K562 (cell line): ENCODE measurements at regions not wholly inside any gene's neighbourhood (a gene's known extent, or its start where the extent isn't known, plus 50 kb on each side); places are given as distances from the start of the nearest gene placed in this dataset.

Experiments used
- ATAC-seq: fragments of 200-7000 bp; cut with Tn5 transposase; 3 replicates; pipeline ENCODE4 v1.9.1; 2020; ENCODE audit warnings: moderate library complexity
- BruUV-seq: library from RNA; stranded (reverse); fragments of 400-500 nt; replicated peaks from 2 replicates; lab custom pipeline; 2021; lab: Mats Ljungman, UMichigan
- CTCF ChIA-PET: fragments of 300-600 bp; formaldehyde crosslinking; extraction: SDS; loops from one replicate; lab custom pipeline; 2021; ENCODE audit warnings: low intra/inter-chr PET ratio; lab: Yijun Ruan, JAX
- POLR2A ChIA-PET: fragments of 300-600, 350-650 bp; sonication (Branson Sonifier 250); formaldehyde crosslinking; extraction: SDS; loops from one replicate; lab custom pipeline; 2021; ENCODE audit warnings: antibody characterized with exemption, inconsistent platforms; lab: Yijun Ruan, JAX
- DNase-seq, 4 experiments: peaks; one replicate each; pipeline versions ENCODE4 v3.0.0 to v3.0.0-alpha.2; 2011 to 2018; ENCODE audit warnings: low spot score in 3 of 4, mixed read lengths in 3 of 4; ENCODE audit errors: extremely low read depth in 1 of 4
- FAIRE-seq: peaks from 2 replicates; lab custom pipeline; 2011; peaks lifted over from hg19 to GRCh38; lab: Jason Lieb, UNC
- H2AFZ ChIP-seq: 2 replicates; pipeline ENCODE4 v1.6.0; 2011; ENCODE audit warnings: low read depth, low read length, control low read depth, inconsistent platforms
- H3K27ac ChIP-seq: fragments of 200-600 bp; 3 replicates; pipeline ENCODE4 v1.8.0; 2011; ENCODE audit warnings: low read depth, mild to moderate bottlenecking, control low read depth, inconsistent platforms, low read length, moderate library complexity, mixed read lengths; ENCODE audit errors: extremely low read depth
- H3K27me3 ChIP-seq, 2 experiments: fragments of 300-600 bp in 1 of 2; 2 replicates in 1 of 2; 3 replicates in 1 of 2; pipeline versions ENCODE4 v1.6.0 to v1.8.0; 2011; ENCODE audit warnings: inconsistent platforms in 2 of 2, low read length in 2 of 2, mild to moderate bottlenecking in 1 of 2, mixed read lengths in 1 of 2, moderate library complexity in 1 of 2; ENCODE audit not compliant: control insufficient read depth in 2 of 2, insufficient read depth in 2 of 2
- H3K36me3 ChIP-seq: fragments of 300-600 bp; 3 replicates; pipeline ENCODE4 v1.8.0; 2011; ENCODE audit warnings: mild to moderate bottlenecking, low read length, inconsistent platforms; ENCODE audit not compliant: control insufficient read depth, insufficient read depth
- H3K4me1 ChIP-seq, 2 experiments: fragments of 200-600 bp in 1 of 2; replicated peaks in 1 of 2; 2 replicates in 1 of 2; 3 replicates in 1 of 2; pipeline versions ENCODE4 v1.5.1 to v1.8.0; 2011; ENCODE audit warnings: inconsistent platforms in 2 of 2, low read length in 2 of 2, mild to moderate bottlenecking in 1 of 2, mixed read lengths in 1 of 2, moderate library complexity in 1 of 2; ENCODE audit not compliant: control insufficient read depth in 2 of 2, insufficient read depth in 2 of 2
- H3K4me2 ChIP-seq: 2 replicates; pipeline ENCODE4 v1.6.1; 2011; ENCODE audit warnings: low read length, control low read depth, inconsistent platforms, mixed read lengths; ENCODE audit not compliant: insufficient read depth
- H3K4me3 ChIP-seq: fragments of 200-600 bp; sonication (generic), shearing (Covaris generic); 2 replicates; pipeline ENCODE4 v1.5.1; 2016; ENCODE audit warnings: control low read depth, inconsistent platforms
- H3K79me2 ChIP-seq: fragments of 200-600 bp; 3 replicates; pipeline ENCODE4 v1.8.0; 2011; ENCODE audit warnings: low read length, inconsistent platforms; ENCODE audit not compliant: control insufficient read depth, insufficient read depth
- H3K9ac ChIP-seq, 2 experiments: 2 replicates each; pipeline versions ENCODE4 v1.6.0 to v1.6.1; 2011; ENCODE audit warnings: low read depth in 2 of 2, low read length in 2 of 2, control low read depth in 1 of 2, inconsistent platforms in 1 of 2, mild to moderate bottlenecking in 1 of 2, mixed read lengths in 1 of 2; ENCODE audit not compliant: insufficient read depth in 1 of 2
- H3K9me1 ChIP-seq: one replicate; pipeline ENCODE4 v1.6.0; 2011; ENCODE audit warnings: inconsistent platforms, mild to moderate bottlenecking, low read length, moderate library complexity; ENCODE audit not compliant: control insufficient read depth, insufficient read depth
- H3K9me3 ChIP-seq: replicated peaks from 2 replicates; pipeline ENCODE4 v1.5.1; 2011; ENCODE audit warnings: low read depth, low read length, inconsistent platforms; ENCODE audit not compliant: control insufficient read depth, insufficient read depth
- H4K20me1 ChIP-seq: replicated peaks from 2 replicates; pipeline ENCODE4 v1.6.1; 2011; ENCODE audit warnings: low read length, inconsistent platforms, mixed read lengths; ENCODE audit not compliant: control insufficient read depth, insufficient read depth
- CHCHD3 ChIP-seq: fragments of 250-450 bp; sonication (Bioruptor Pico); IDR thresholded peaks from 2 replicates; pipeline ENCODE4 v2.1.2; 2022; ENCODE audit warnings: mild to moderate bottlenecking
- CXXC5 ChIP-seq: fragments of 250-450 bp; sonication (Bioruptor Pico); IDR thresholded peaks from 2 replicates; pipeline ENCODE4 v1.8.0; 2022; ENCODE audit warnings: inconsistent platforms, mild to moderate bottlenecking, moderate library complexity
- DLX4 ChIP-seq: fragments of 250-450 bp; sonication (Bioruptor Pico); IDR thresholded peaks from 2 replicates; pipeline ENCODE4 v1.6.1; 2021; ENCODE audit warnings: mild to moderate bottlenecking
- ETV5 ChIP-seq: sonication (generic); formaldehyde crosslinking; IDR thresholded peaks from 2 replicates; pipeline ENCODE4 v1.4.0; 2020; ENCODE audit warnings: low read depth, mild to moderate bottlenecking, missing genetic modification reagents
- GABPA ChIP-seq: fragments of 200-800 bp; sonication (Bioruptor generic); conservative IDR thresholded peaks from 2 replicates; pipeline ENCODE4 v1.6.1; 2016; ENCODE audit warnings: low read depth, missing genetic modification characterization, missing compliant biosample characterization
- MAZ ChIP-seq, 2 experiments: fragments of 450-650 bp in 1 of 2; sonication (generic) in 1 of 2; formaldehyde crosslinking; IDR thresholded peaks in 1 of 2; conservative IDR thresholded peaks in 1 of 2; 2 replicates each; pipeline versions ENCODE4 v1.4.0 to v1.5.0; 2020; ENCODE audit warnings: mild to moderate bottlenecking in 1 of 2, missing genetic modification reagents in 1 of 2
- SNIP1 ChIP-seq: fragments of 450-650 bp; IDR thresholded peaks from 2 replicates; pipeline ENCODE4 v1.7.1; 2017; ENCODE audit warnings: low read depth, mild to moderate bottlenecking
- ZNF398 ChIP-seq: fragments of 250-450 bp; sonication (Bioruptor Pico); IDR thresholded peaks from 2 replicates; pipeline ENCODE4 v1.8.0; 2021; ENCODE audit warnings: moderate library complexity, mild to moderate bottlenecking, inconsistent platforms
- ZNF639 ChIP-seq, 2 experiments: fragments of 200-800 bp in 1 of 2; sonication (Bioruptor generic) in 1 of 2; sonication (generic) in 1 of 2; formaldehyde crosslinking in 1 of 2; IDR thresholded peaks in 1 of 2; conservative IDR thresholded peaks in 1 of 2; 2 replicates each; pipeline versions ENCODE4 v1.5.0 to v1.6.1; 2016 to 2020; ENCODE audit warnings: missing compliant biosample characterization in 1 of 2, missing genetic modification characterization in 1 of 2, missing genetic modification reagents in 1 of 2
- ZNF79 ChIP-seq: fragments of 250-450 bp; sonication (Bioruptor Pico); IDR thresholded peaks from 2 replicates; pipeline ENCODE4 v1.4.0; 2020; ENCODE audit warnings: low read depth, mild to moderate bottlenecking, moderate library complexity
- WGBS: fragments of 100-300 bp; shearing (Covaris generic); methylation state at CpG from one replicate; pipeline ENCODE4 v1.1.6; 2016; ENCODE audit warnings: low coverage, mixed read lengths; ENCODE audit not compliant: insufficient coverage; ENCODE audit errors: missing lambda C conversion rate; 5-methylcytosine and 5-hydroxymethylcytosine counted together
- in situ Hi-C: fragments of 300-500 bp; cut with MboI; formaldehyde crosslinking; loops from 4 replicates; pipeline ENCODE4 v1.15.0; 2018; ENCODE audit warnings: inconsistent platforms, mixed read lengths
- intact Hi-C: fragments of 100-400 bp; cut with micrococcal nuclease; formaldehyde crosslinking; loops from 2 replicates; pipeline ENCODE4 v1.14.2; 2022

GRCh38 chr12:59020073-59020946 is 100.0 kb upstream of the LRIG3 start:
- ChIA-PET CTCF (no interaction called here), POLR2A (no interaction called here)
- no TSS peak for BruUV-seq
- DNase-seq = no peak
- H4K20me1 ChIP-seq = no peaks in the 10 kb centered on the region
- H3K4me1 ChIP-seq = no peaks in the 10 kb centered on the region
- no peak overlapping the region for H3K4me2 ChIP-seq
- no peak for FAIRE-seq
- in situ Hi-C loops = no loop called here
- no peaks in the 10 kb centered on the region for H3K9me1 ChIP-seq
- no peaks in the 10 kb centered on the region for H3K36me3 ChIP-seq
- H3K4me3 ChIP-seq = no peak overlapping the region
- H3K9ac ChIP-seq = no peak overlapping the region
- H3K27ac ChIP-seq = no peak overlapping the region
- ATAC-seq = no peak
- no peaks in the 10 kb centered on the region for H3K27me3 ChIP-seq
- intact Hi-C loops = no loop called here
- TF ChIP-seq DLX4 (CRISPR knock-in tag) (no peak), SNIP1 (no peak), GABPA (tag) (no peak), ZNF639 (CRISPR knock-in tag; conservative IDR thresholded peaks at IDR 0.05 in 1 of 2, IDR thresholded peaks at IDR 0.05 in 1 of 2) (no peak), CXXC5 (CRISPR knock-in tag) (no peak), CHCHD3 (CRISPR knock-in tag) (no peak), ZNF398 (CRISPR knock-in tag) (no peak), ZNF79 (no peak), ETV5 (CRISPR knock-in tag) (no peak), MAZ (CRISPR knock-in tag; conservative IDR thresholded peaks at IDR 0.05 in 1 of 2, IDR thresholded peaks at IDR 0.05 in 1 of 2) (no peak)
- H3K9me3 ChIP-seq = no peaks in the 10 kb centered on the region; the same call in 1 of the 2 replicates
- no peaks in the 10 kb centered on the region for H3K79me2 ChIP-seq
- no peak overlapping the region for H2AFZ ChIP-seq
- WGBS = under 1% methylated on average over 14 of the region's 14 CpGs
